HG02623 (cell line): ENCODE measurements at regions not wholly inside any gene's neighbourhood (a gene's known extent, or its start where the extent isn't known, plus 50 kb on each side); places are given as distances from the start of the nearest gene placed in this dataset.
"Not testable (repeated sequence)": the region's sequence is repeated elsewhere in the genome, so short reads cannot be mapped to it uniquely, and the experiment has no call there.

ENCODE experiments used
- ATAC-seq: cut with Tn5 transposase; IDR thresholded peaks from one replicate; pipeline ENCODE4 v1.9.1; 2021; ENCODE audit warnings: moderate library complexity; ENCODE audit not compliant: unreplicated experiment

- ATAC-seq, result no peak
These were observed 244.7 kb upstream of the WSB1 start for GRCh38 chr17:27049104-27049784.

- no peak for ATAC-seq
These were observed 228.3 kb upstream of the WSB1 start for GRCh38 chr17:27065588-27065987.

- ATAC-seq, result no peak
These were observed 227.6 kb upstream of the WSB1 start for GRCh38 chr17:27066315-27066714.

- ATAC-seq, result no peak
These were observed 223.9 kb upstream of the WSB1 start for GRCh38 chr17:27069842-27070508.

GRCh38 chr17:27070836-27071235, 223.1 kb upstream of the WSB1 start:
- no peak for ATAC-seq

GRCh38 chr17:27072885-27073284, 221.0 kb upstream of the WSB1 start:
- ATAC-seq, result no peak

- ATAC-seq, result no peak
These were observed 217.1 kb upstream of the WSB1 start for GRCh38 chr17:27076814-27077213.

- ATAC-seq, result no peak
These were observed 215.6 kb upstream of the WSB1 start for GRCh38 chr17:27078296-27078695.

- no peak for ATAC-seq
These were observed 214.3 kb upstream of the WSB1 start for GRCh38 chr17:27079660-27080059.

GRCh38 chr17:27081002-27081638, 212.8 kb upstream of the WSB1 start:
- no peak for ATAC-seq

- no peak for ATAC-seq
These were observed 211.7 kb upstream of the WSB1 start for GRCh38 chr17:27082023-27082774.

GRCh38 chr17:27082775-27083154, 211.1 kb upstream of the WSB1 start:
- ATAC-seq, result no peak

- ATAC-seq, result no peak
These were observed 210.3 kb upstream of the WSB1 start for GRCh38 chr17:27083408-27084185.

- no peak for ATAC-seq
These were observed 208.4 kb upstream of the WSB1 start for GRCh38 chr17:27085517-27085916.

GRCh38 chr17:27086526-27086925, 207.4 kb upstream of the WSB1 start:
- ATAC-seq, result no peak

GRCh38 chr17:27087935-27088766, 205.8 kb upstream of the WSB1 start:
- no peak for ATAC-seq

- ATAC-seq, result no peak
These were observed 205.2 kb upstream of the WSB1 start for GRCh38 chr17:27088767-27089078.

- not testable (repeated sequence) for ATAC-seq
These were observed 204.6 kb upstream of the WSB1 start for GRCh38 chr17:27089079-27089928.

GRCh38 chr17:27089929-27090247, 204.0 kb upstream of the WSB1 start:
- no peak for ATAC-seq
